Limb (tissue), 2 donors: ENCODE measurements at regions not wholly inside any gene's neighbourhood (a gene's known extent, or its start where the extent isn't known, plus 50 kb on each side); places are given as distances from the start of the nearest gene placed in this dataset.

Experiments
- DNase-seq, 2 donors: peaks; one replicate each; pipeline ENCODE4 v3.0.0-alpha.2; 2016; ENCODE audit errors: extremely low spot score in 2 of 2

GRCh38 chr3:181764544-181764943 is 52.8 kb downstream of the SOX2 start:
- no peak for DNase-seq

GRCh38 chr3:181770296-181770695 is 58.6 kb downstream of the SOX2 start:
- no peak for DNase-seq

- DNase-seq = no peak
Observed at GRCh38 chr3:181771120-181771519, 59.4 kb downstream of the SOX2 start.

GRCh38 chr3:181772166-181772565 is 60.4 kb downstream of the SOX2 start:
- no peak for DNase-seq

GRCh38 chr3:181773921-181774320 is 62.2 kb downstream of the SOX2 start:
- DNase-seq = no peak

- no peak for DNase-seq
Observed at GRCh38 chr3:181782306-181782954, 70.7 kb downstream of the SOX2 start.

GRCh38 chr3:181790561-181790960 is 78.8 kb downstream of the SOX2 start:
- peak; percentile 27 to 43 for DNase-seq

- DNase-seq = peak in 1 of 2 donors; percentile 45
Observed at GRCh38 chr3:181791056-181791955, 79.6 kb downstream of the SOX2 start.

GRCh38 chr3:181793006-181793405 is 81.3 kb downstream of the SOX2 start:
- no peak for DNase-seq

- no peak for DNase-seq
Observed at GRCh38 chr3:181794011-181794790, 82.5 kb downstream of the SOX2 start.

- DNase-seq = no peak
Observed at GRCh38 chr3:181796641-181797040, 84.9 kb downstream of the SOX2 start.

GRCh38 chr3:181797431-181797830 is 85.7 kb downstream of the SOX2 start:
- DNase-seq = no peak

- no peak for DNase-seq
Observed at GRCh38 chr3:181805703-181806102, 94.0 kb downstream of the SOX2 start.

GRCh38 chr3:181808053-181808452 is 96.3 kb downstream of the SOX2 start:
- no peak for DNase-seq

GRCh38 chr3:181823716-181824115 is 112.0 kb downstream of the SOX2 start:
- no peak for DNase-seq

- no peak for DNase-seq
Observed at GRCh38 chr3:181824961-181825360, 113.2 kb downstream of the SOX2 start.

GRCh38 chr3:181839039-181839915 is 127.6 kb downstream of the SOX2 start:
- DNase-seq = no peak

GRCh38 chr3:181839916-181840297 is 128.2 kb downstream of the SOX2 start:
- DNase-seq = peak in 1 of 2 donors; percentile 4

GRCh38 chr3:181844211-181844610 is 132.5 kb downstream of the SOX2 start:
- no peak for DNase-seq

- DNase-seq = no peak
Observed at GRCh38 chr3:181847276-181847675, 135.6 kb downstream of the SOX2 start.

- no peak for DNase-seq
Observed at GRCh38 chr3:181851063-181851462, 139.3 kb downstream of the SOX2 start.
